Right lobe of liver (tissue), 6 donors: ENCODE measurements at regions not wholly inside any gene's neighbourhood (a gene's known extent, or its start where the extent isn't known, plus 50 kb on each side); places are given as distances from the start of the nearest gene placed in this dataset.

Experiments
- ATAC-seq, 4 donors: fragments of 200-7000 bp; cut with Tn5 transposase; one replicate each; pipeline ENCODE4 v1.9.1; 2020; ENCODE audit warnings: mild to moderate bottlenecking in 4 of 4, moderate library complexity in 4 of 4
- DNase-seq, 3 donors: peaks; one replicate each; pipeline ENCODE4 v3.0.0-alpha.2; 2020
- H3K27ac ChIP-seq, 3 donors: fragments of 200-600 bp; one replicate each; pipeline ENCODE4 v1.8.0; 2022
- H3K27me3 ChIP-seq, 2 donors: fragments of 200-600 bp; one replicate each; pipeline ENCODE4 v1.8.0; 2022
- H3K36me3 ChIP-seq, 4 donors: fragments of 200-600 bp; sonication (generic) in 1 of 4; one replicate each; pipeline versions ENCODE4 v1.5.1 to v1.8.0; 2017 to 2022; ENCODE audit warnings: control low read depth in 1 of 4
- H3K4me1 ChIP-seq, 4 donors: fragments of 200-600 bp; sonication (generic) in 1 of 4; one replicate each; pipeline versions ENCODE4 v1.5.1 to v1.8.0; 2017 to 2022; ENCODE audit warnings: control low read depth in 1 of 4
- H3K4me3 ChIP-seq, 3 donors: fragments of 200-600 bp; one replicate each; pipeline ENCODE4 v1.8.0; 2022
- H3K9me3 ChIP-seq, 4 donors: fragments of 200-600 bp; sonication (generic) in 1 of 4; one replicate each; pipeline versions ENCODE4 v1.5.1 to v1.8.0; 2017 to 2022; ENCODE audit warnings: control low read depth in 1 of 4
- CTCF ChIP-seq, 4 donors: fragments of 200-600 bp in 3 of 4; fragments of 450-650 bp in 1 of 4; IDR thresholded peaks; one replicate each; pipeline versions ENCODE4 v1.5.1 to v1.8.0; 2016 to 2022; ENCODE audit warnings: antibody characterized with exemption in 4 of 4, mild to moderate bottlenecking in 2 of 4
- POLR2A ChIP-seq: fragments of 450-650 bp; IDR thresholded peaks from one replicate; pipeline ENCODE4 v1.6.1; 2017; ENCODE audit warnings: antibody characterized with exemption, mild to moderate bottlenecking
- WGBS: methylation state at CpG from one replicate; pipeline ENCODE4 v1.1.6; 2018; ENCODE audit warnings: low coverage, low lambda C conversion rate; ENCODE audit not compliant: insufficient coverage; ENCODE audit errors: missing lambda C conversion rate; 5-methylcytosine and 5-hydroxymethylcytosine counted together
- intact Hi-C, 2 donors: fragments of 100-400 bp; cut with DNase I; formaldehyde crosslinking; loops; one replicate each; pipeline versions ENCODE4 v1.11.2 to v1.14.1; 2022
- donor health status: DM: no; HTN: yes; CAD: no.
- donor health status: DM: no; HTN: no; CAD: no.
- donor health status: DM: no; HTN: no; CAD: no.
- donor health status: DM: no; HTN: yes; CAD: no.
- donor health status: DM: no; HTN: yes; CAD: no.

- H3K4me3 ChIP-seq = no peak overlapping the region
- no peaks in the 10 kb centered on the region for H3K9me3 ChIP-seq
- no peaks in the 10 kb centered on the region for H3K4me1 ChIP-seq
- H3K27ac ChIP-seq = no peak overlapping the region
- H3K27me3 ChIP-seq = no peaks in the 10 kb centered on the region
- WGBS = 33% methylated on average over 2 of the region's 6 CpGs
- TF ChIP-seq POLR2A (no peak), CTCF (IDR thresholded peaks at IDR 0.05) (no peak)
- intact Hi-C loops = no loop called here
- ATAC-seq (no peak), DNase-seq (no peak)
- H3K36me3 ChIP-seq = no peaks in the 10 kb centered on the region
Observed at GRCh38 chr3:34070831-34071585, 272.6 kb downstream of the PDCD6IP start.

GRCh38 chr3:34072297-34072696 is 273.9 kb downstream of the PDCD6IP start:
- no peak for TF ChIP-seq POLR2A
- TF ChIP-seq CTCF (IDR thresholded peaks at IDR 0.05) = no peak
- Histone ChIP-seq H3K9me3 (no peaks in the 10 kb centered on the region), H3K4me1 (no peaks in the 10 kb centered on the region), H3K27me3 (no peaks in the 10 kb centered on the region), H3K4me3 (no peak overlapping the region), H3K36me3 (no peaks in the 10 kb centered on the region), H3K27ac (no peak overlapping the region)
- ATAC-seq (no peak), DNase-seq (no peak)
- WGBS = 58% methylated on average over 2 of the region's 2 CpGs
- intact Hi-C loops = no loop called here

- Histone ChIP-seq H3K4me1 (no peaks in the 10 kb centered on the region), H3K36me3 (no peaks in the 10 kb centered on the region), H3K27me3 (no peaks in the 10 kb centered on the region), H3K4me3 (no peak overlapping the region), H3K27ac (no peak overlapping the region), H3K9me3 (no peaks in the 10 kb centered on the region)
- ATAC-seq = no peak
- TF ChIP-seq CTCF (IDR thresholded peaks at IDR 0.05) (no peak), POLR2A (no peak)
- DNase-seq = no peak
- intact Hi-C loops = no loop called here
Observed at GRCh38 chr3:34073111-34073510, 274.7 kb downstream of the PDCD6IP start.

- Histone ChIP-seq H3K27me3 (no peaks in the 10 kb centered on the region), H3K4me1 (no peaks in the 10 kb centered on the region), H3K4me3 (no peak overlapping the region), H3K36me3 (no peaks in the 10 kb centered on the region), H3K9me3 (no peaks in the 10 kb centered on the region), H3K27ac (no peak overlapping the region)
- intact Hi-C loops = no loop called here
- 91% methylated on average over 1 of the region's 1 CpG for WGBS
- DNase-seq (no peak), ATAC-seq (no peak)
- TF ChIP-seq CTCF (IDR thresholded peaks at IDR 0.05) (no peak), POLR2A (no peak)
Observed at GRCh38 chr3:34073961-34074360, 275.5 kb downstream of the PDCD6IP start.

- 60% methylated on average over 2 of the region's 8 CpGs for WGBS
- intact Hi-C loops = no loop called here
- Histone ChIP-seq H3K4me1 (no peaks in the 10 kb centered on the region), H3K27ac (no peak overlapping the region), H3K36me3 (no peaks in the 10 kb centered on the region), H3K27me3 (no peaks in the 10 kb centered on the region), H3K4me3 (no peak overlapping the region), H3K9me3 (no peaks in the 10 kb centered on the region)
- no peak for DNase-seq
- ATAC-seq = no peak
- TF ChIP-seq POLR2A (no peak), CTCF (IDR thresholded peaks at IDR 0.05) (no peak)
Observed at GRCh38 chr3:34075975-34076374, 277.5 kb downstream of the PDCD6IP start.
